ENCODE measurements at regions not wholly inside any gene's neighbourhood (a gene's known extent, or its start where the extent isn't known, plus 50 kb on each side); places are given as distances from the start of the nearest gene placed in this dataset.

DNA sequence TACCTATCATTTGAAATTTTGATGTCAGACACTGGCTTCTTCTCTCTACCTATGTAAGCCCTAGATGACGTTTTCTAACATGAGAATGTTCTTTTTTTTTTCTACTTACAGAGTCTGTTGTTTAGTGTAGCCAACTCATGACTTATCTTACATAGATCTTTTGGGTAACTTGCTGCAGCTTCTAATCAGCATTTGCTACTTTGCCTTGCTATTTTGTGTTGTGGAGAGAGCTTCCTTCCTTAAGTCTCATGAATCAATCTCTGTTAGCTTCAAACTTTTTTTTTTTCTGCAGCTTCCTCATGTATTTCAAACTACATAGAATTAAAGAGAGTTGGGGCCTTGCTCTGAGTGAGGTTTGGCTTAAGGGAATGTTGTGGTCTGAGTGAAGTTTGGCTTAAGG, 568.7 kb upstream of the BCHE start (continued):
- TF ChIP-seq HNRNPH1 (optimal IDR thresholded peaks at IDR 0.05; ENCODE audit: low read depth, low read length), result no peak
- TF ChIP-seq, protein P1, sequence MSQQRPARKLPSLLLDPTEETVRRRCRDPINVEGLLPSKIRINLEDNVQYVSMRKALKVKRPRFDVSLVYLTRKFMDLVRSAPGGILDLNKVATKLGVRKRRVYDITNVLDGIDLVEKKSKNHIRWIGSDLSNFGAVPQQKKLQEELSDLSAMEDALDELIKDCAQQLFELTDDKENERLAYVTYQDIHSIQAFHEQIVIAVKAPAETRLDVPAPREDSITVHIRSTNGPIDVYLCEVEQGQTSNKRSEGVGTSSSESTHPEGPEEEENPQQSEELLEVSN (IDR thresholded peaks at IDR 0.05; ENCODE audit: borderline replicate concordance in 1 of 2, extremely low read depth in 1 of 2, insufficient read depth in 1 of 2, insufficient read length in 1 of 2, low read depth in 1 of 2, low read length in 1 of 2, poor library complexity in 1 of 2, severe bottlenecking in 1 of 2), result no peak

- Histone ChIP-seq H3K27ac (ENCODE audit: extremely low read depth, low read depth, low read length) (no peak overlapping the region), H3K4me3 (no peak overlapping the region), H4K20me1 (replicated peaks; ENCODE audit: control insufficient read depth, insufficient read depth, low read length) (no peaks in the 10 kb centered on the region), H3K36me3 (ENCODE audit: control insufficient read depth, insufficient read depth, low read length) (no peaks in the 10 kb centered on the region), H3K79me2 (ENCODE audit: control insufficient read depth, insufficient read depth, low read length) (no peaks in the 10 kb centered on the region), H2AFZ (ENCODE audit: low read depth, low read length) (no peak overlapping the region), H3K9ac (ENCODE audit: insufficient read depth in 1 of 2, low read depth in 2 of 2, low read length in 2 of 2) (no peak overlapping the region), H3K9me3 (replicated peaks; ENCODE audit: control insufficient read depth, insufficient read depth, low read depth, low read length) (no peaks in the 10 kb centered on the region), H3K27me3 (ENCODE audit: control insufficient read depth in 2 of 2, insufficient read depth in 2 of 2, low read length in 2 of 2) (no peaks in the 10 kb centered on the region), H3K9me1 (ENCODE audit: control insufficient read depth, insufficient read depth, low read length) (no peaks in the 10 kb centered on the region), H3K4me2 (ENCODE audit: insufficient read depth, low read length) (no peak overlapping the region), H3K4me1 (replicated peaks in 1 of 2; ENCODE audit: control insufficient read depth in 2 of 2, insufficient read depth in 2 of 2, low read length in 2 of 2) (no peaks in the 10 kb centered on the region)
- TF ChIP-seq TCF3 (CRISPR knock-in tag; IDR thresholded peaks at IDR 0.05) (no peak), MIER1 (IDR thresholded peaks at IDR 0.05; ENCODE audit: low read depth) (no peak), HIVEP1 (CRISPR knock-in tag; IDR thresholded peaks at IDR 0.05) (no peak), BACH1 (tag; IDR thresholded peaks at IDR 0.05) (no peak), ZNF280B (CRISPR knock-in tag; IDR thresholded peaks at IDR 0.05) (no peak)
- TF ChIP-seq, protein P2, sequence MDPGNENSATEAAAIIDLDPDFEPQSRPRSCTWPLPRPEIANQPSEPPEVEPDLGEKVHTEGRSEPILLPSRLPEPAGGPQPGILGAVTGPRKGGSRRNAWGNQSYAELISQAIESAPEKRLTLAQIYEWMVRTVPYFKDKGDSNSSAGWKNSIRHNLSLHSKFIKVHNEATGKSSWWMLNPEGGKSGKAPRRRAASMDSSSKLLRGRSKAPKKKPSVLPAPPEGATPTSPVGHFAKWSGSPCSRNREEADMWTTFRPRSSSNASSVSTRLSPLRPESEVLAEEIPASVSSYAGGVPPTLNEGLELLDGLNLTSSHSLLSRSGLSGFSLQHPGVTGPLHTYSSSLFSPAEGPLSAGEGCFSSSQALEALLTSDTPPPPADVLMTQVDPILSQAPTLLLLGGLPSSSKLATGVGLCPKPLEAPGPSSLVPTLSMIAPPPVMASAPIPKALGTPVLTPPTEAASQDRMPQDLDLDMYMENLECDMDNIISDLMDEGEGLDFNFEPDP (CRISPR knock-in tag; IDR thresholded peaks at IDR 0.05), result no peak
- CTCF ChIA-PET (ENCODE audit: low intra/inter-chr PET ratio), result no interaction called here
- in situ Hi-C loops (cut with MboI) (no loop called here), intact Hi-C loops (cut with micrococcal nuclease) (no loop called here)
- POLR2A ChIA-PET, result no interaction called here
- no peak for ATAC-seq
- no peak for FAIRE-seq
- no TSS peak for BruUV-seq (replicated peaks)
- no peak for DNase-seq (ENCODE audit: extremely low read depth in 1 of 4, low spot score in 3 of 4)
Measured at GRCh38 chr3:166405465-166405864, 568.2 kb upstream of the BCHE start.

Measured in K562 (cell line).